ENCODE measurements at regions not wholly inside any gene's neighbourhood (a gene's known extent, or its start where the extent isn't known, plus 50 kb on each side); places are given as distances from the start of the nearest gene placed in this dataset.

DNA sequence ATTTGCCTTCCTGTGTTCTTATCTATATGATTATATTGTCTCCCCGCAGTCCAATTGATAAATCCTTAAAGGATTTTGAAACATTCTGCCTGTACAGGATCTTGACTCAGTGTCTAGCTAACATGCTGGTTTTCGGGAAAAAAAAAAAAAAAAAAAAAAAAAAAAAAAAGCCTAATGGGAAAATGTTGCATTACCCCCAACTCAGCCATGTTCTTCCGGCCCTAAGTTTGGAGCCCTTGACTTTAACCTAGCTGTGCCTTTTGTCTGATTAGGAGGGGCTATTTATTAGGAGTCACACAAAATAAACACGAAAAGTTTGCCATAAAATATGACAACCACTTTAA, 244.4 kb upstream of the TCF21 start:
- TF ChIP-seq, protein P1, sequence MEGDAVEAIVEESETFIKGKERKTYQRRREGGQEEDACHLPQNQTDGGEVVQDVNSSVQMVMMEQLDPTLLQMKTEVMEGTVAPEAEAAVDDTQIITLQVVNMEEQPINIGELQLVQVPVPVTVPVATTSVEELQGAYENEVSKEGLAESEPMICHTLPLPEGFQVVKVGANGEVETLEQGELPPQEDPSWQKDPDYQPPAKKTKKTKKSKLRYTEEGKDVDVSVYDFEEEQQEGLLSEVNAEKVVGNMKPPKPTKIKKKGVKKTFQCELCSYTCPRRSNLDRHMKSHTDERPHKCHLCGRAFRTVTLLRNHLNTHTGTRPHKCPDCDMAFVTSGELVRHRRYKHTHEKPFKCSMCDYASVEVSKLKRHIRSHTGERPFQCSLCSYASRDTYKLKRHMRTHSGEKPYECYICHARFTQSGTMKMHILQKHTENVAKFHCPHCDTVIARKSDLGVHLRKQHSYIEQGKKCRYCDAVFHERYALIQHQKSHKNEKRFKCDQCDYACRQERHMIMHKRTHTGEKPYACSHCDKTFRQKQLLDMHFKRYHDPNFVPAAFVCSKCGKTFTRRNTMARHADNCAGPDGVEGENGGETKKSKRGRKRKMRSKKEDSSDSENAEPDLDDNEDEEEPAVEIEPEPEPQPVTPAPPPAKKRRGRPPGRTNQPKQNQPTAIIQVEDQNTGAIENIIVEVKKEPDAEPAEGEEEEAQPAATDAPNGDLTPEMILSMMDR (IDR thresholded peaks at IDR 0.05), result no peak
- TF ChIP-seq POLR2A (IDR thresholded peaks at IDR 0.05), result no peak

All from gastroesophageal sphincter (tissue), 3 donors.